OCI-LY3 (cell line): ENCODE measurements at regions not wholly inside any gene's neighbourhood (a gene's known extent, or its start where the extent isn't known, plus 50 kb on each side); places are given as distances from the start of the nearest gene placed in this dataset.

Source experiments
- H2AFZ ChIP-seq: fragments of 200-600, 300-600 bp; shearing (Covaris generic); 2 replicates; pipeline ENCODE4 v1.6.0; 2014; ENCODE audit warnings: antibody characterized with exemption, low read depth, low read length
- H3K27ac ChIP-seq: fragments of 200-600, 300-600 bp; sonication (generic); 2 replicates; pipeline ENCODE4 v1.5.1; 2014; ENCODE audit warnings: mild to moderate bottlenecking, low read length, moderate library complexity, mixed read lengths
- H3K27me3 ChIP-seq: fragments of 200-600, 300-600 bp; sonication (generic); 2 replicates; pipeline ENCODE4 v1.6.1; 2014; ENCODE audit warnings: low read depth, low read length, mixed read lengths
- H3K36me3 ChIP-seq: fragments of 200-600, 300-600 bp; sonication (generic); replicated peaks from 2 replicates; pipeline ENCODE3; 2014; ENCODE audit warnings: low read depth, low read length, mixed read lengths
- H3K4me1 ChIP-seq: fragments of 300-600, 200-600 bp; sonication (generic); 2 replicates; pipeline ENCODE4 v1.6.1; 2014; ENCODE audit warnings: low read length, mixed read lengths
- H3K4me2 ChIP-seq: fragments of 200-600, 300-600 bp; sonication (generic); 2 replicates; pipeline ENCODE4 v1.6.1; 2014; ENCODE audit warnings: low read length, mixed read lengths
- H3K4me3 ChIP-seq: fragments of 300-600, 200-600 bp; sonication (generic); 2 replicates; pipeline ENCODE4 v1.5.1; 2014; ENCODE audit warnings: antibody characterized with exemption, mild to moderate bottlenecking, low read length, moderate library complexity
- H3K79me2 ChIP-seq: fragments of 300-600, 200-600 bp; shearing (Covaris generic); 2 replicates; pipeline ENCODE4 v1.6.1; 2014; ENCODE audit warnings: mild to moderate bottlenecking, low read length, mixed read lengths
- H3K9ac ChIP-seq: fragments of 300-600, 200-600 bp; shearing (Covaris generic); 2 replicates; pipeline ENCODE4 v1.6.0; 2014; ENCODE audit warnings: mild to moderate bottlenecking, low read length, moderate library complexity
- H3K9me3 ChIP-seq: fragments of 200-600, 300-600 bp; shearing (Covaris generic); 2 replicates; pipeline ENCODE4 v1.6.1; 2014; ENCODE audit warnings: low read length, mixed read lengths; ENCODE audit not compliant: insufficient read depth
- H4K20me1 ChIP-seq: fragments of 200-600, 300-600 bp; sonication (generic); 2 replicates; pipeline ENCODE4 v1.6.1; 2016; ENCODE audit warnings: low read length, mixed read lengths; ENCODE audit not compliant: insufficient read depth
- CTCF ChIP-seq: fragments of 200-600, 300-600 bp; sonication (generic); IDR thresholded peaks from 2 replicates; pipeline ENCODE4 v1.5.1; 2014; ENCODE audit warnings: antibody characterized with exemption, low read length, low read depth
- EZH2phosphoT487 ChIP-seq: fragments of 200-600 bp; shearing (Covaris generic); IDR thresholded peaks from 2 replicates; pipeline ENCODE4 v1.6.1; 2018; ENCODE audit warnings: antibody characterized with exemption, mixed run types, low read depth

GRCh38 chr10:118977835-118978234 lies 51.7 kb upstream of the NANOS1 start:
- Histone ChIP-seq H3K4me1 (no peaks in the 10 kb centered on the region), H3K9ac (no peak overlapping the region), H3K9me3 (no peaks in the 10 kb centered on the region), H3K36me3 (no peaks in the 10 kb centered on the region), H3K4me2 (no peak overlapping the region), H3K27ac (no peak overlapping the region), H4K20me1 (no peaks in the 10 kb centered on the region), H2AFZ (no peak overlapping the region), H3K27me3 (peaks cover 22% of the 10 kb centered on the region), H3K79me2 (no peaks in the 10 kb centered on the region), H3K4me3 (no peak overlapping the region)
- TF ChIP-seq EZH2phosphoT487, result no peak
- TF ChIP-seq CTCF, result no peak

- no peaks in the 10 kb centered on the region for H3K79me2 ChIP-seq
- TF ChIP-seq CTCF, result no peak
- TF ChIP-seq EZH2phosphoT487, result no peak
- no peaks in the 10 kb centered on the region for H3K36me3 ChIP-seq
- no peaks in the 10 kb centered on the region for H4K20me1 ChIP-seq
- no peak overlapping the region for H2AFZ ChIP-seq
- no peak overlapping the region for H3K27ac ChIP-seq
- no peak overlapping the region for H3K4me2 ChIP-seq
- no peak overlapping the region for H3K9ac ChIP-seq
- no peaks in the 10 kb centered on the region for H3K9me3 ChIP-seq
- H3K4me1 ChIP-seq, result no peaks in the 10 kb centered on the region
- H3K4me3 ChIP-seq, result no peak overlapping the region
- H3K27me3 ChIP-seq, result peaks cover 17% of the 10 kb centered on the region
Observed at GRCh38 chr10:118978316-118978997, 51.1 kb upstream of the NANOS1 start.

- no peak for TF ChIP-seq EZH2phosphoT487
- no peak for TF ChIP-seq CTCF
- Histone ChIP-seq H3K27me3 (peaks cover 12% of the 10 kb centered on the region; the same call in 1 of the 2 replicates), H4K20me1 (no peaks in the 10 kb centered on the region), H3K4me1 (no peaks in the 10 kb centered on the region), H3K79me2 (no peaks in the 10 kb centered on the region), H2AFZ (no peak overlapping the region), H3K4me2 (no peak overlapping the region), H3K27ac (no peak overlapping the region), H3K9me3 (no peaks in the 10 kb centered on the region), H3K9ac (no peak overlapping the region), H3K36me3 (no peaks in the 10 kb centered on the region), H3K4me3 (no peak overlapping the region)
Observed at GRCh38 chr10:118978998-118979350, 50.5 kb upstream of the NANOS1 start.

GRCh38 chr10:118979661-118980060 lies 49.9 kb upstream of the NANOS1 start:
- no peak for TF ChIP-seq EZH2phosphoT487
- TF ChIP-seq CTCF, result no peak
- no peaks in the 10 kb centered on the region for H4K20me1 ChIP-seq
- no peaks in the 10 kb centered on the region for H3K9me3 ChIP-seq
- H3K27ac ChIP-seq, result no peak overlapping the region
- no peaks in the 10 kb centered on the region for H3K36me3 ChIP-seq
- H3K4me1 ChIP-seq, result no peaks in the 10 kb centered on the region
- H3K79me2 ChIP-seq, result no peaks in the 10 kb centered on the region
- 0 out of 2 replicates have a peak, but pooled peaks cover 9% of the 10 kb centered on the region for H3K27me3 ChIP-seq
- H3K4me2 ChIP-seq, result no peak overlapping the region
- no peak overlapping the region for H2AFZ ChIP-seq
- no peak overlapping the region for H3K9ac ChIP-seq
- H3K4me3 ChIP-seq, result no peak overlapping the region
